ENCODE measurements at regions not wholly inside any gene's neighbourhood (a gene's known extent, or its start where the extent isn't known, plus 50 kb on each side); places are given as distances from the start of the nearest gene placed in this dataset.

DNA sequence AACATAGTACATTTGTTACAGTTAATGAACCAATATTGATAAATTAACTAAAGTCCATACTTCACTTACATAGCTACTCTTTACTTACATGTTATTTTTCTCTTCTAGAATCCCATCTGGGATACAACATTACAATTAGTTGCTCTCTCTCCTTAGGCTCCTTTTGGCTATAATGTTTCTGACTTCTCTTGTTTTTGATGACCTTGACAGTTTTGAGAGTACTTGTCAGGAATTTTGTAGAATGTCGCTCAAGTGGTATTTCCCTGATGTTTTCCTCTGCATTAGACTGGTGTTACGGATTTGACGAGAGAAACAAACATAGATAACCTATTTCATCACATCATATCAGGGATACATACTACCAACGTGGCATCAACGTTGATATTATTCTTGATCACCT lies 925.4 kb upstream of the TMPRSS15 start:
- TF ChIP-seq, protein P1, sequence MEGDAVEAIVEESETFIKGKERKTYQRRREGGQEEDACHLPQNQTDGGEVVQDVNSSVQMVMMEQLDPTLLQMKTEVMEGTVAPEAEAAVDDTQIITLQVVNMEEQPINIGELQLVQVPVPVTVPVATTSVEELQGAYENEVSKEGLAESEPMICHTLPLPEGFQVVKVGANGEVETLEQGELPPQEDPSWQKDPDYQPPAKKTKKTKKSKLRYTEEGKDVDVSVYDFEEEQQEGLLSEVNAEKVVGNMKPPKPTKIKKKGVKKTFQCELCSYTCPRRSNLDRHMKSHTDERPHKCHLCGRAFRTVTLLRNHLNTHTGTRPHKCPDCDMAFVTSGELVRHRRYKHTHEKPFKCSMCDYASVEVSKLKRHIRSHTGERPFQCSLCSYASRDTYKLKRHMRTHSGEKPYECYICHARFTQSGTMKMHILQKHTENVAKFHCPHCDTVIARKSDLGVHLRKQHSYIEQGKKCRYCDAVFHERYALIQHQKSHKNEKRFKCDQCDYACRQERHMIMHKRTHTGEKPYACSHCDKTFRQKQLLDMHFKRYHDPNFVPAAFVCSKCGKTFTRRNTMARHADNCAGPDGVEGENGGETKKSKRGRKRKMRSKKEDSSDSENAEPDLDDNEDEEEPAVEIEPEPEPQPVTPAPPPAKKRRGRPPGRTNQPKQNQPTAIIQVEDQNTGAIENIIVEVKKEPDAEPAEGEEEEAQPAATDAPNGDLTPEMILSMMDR (conservative IDR thresholded peaks at IDR 0.05 in 1 of 2, IDR thresholded peaks at IDR 0.05 in 1 of 2; ENCODE audit: extremely low read depth in 1 of 2, insufficient read depth in 1 of 2, low read depth in 1 of 2, low read length in 2 of 2) = no peak
- TF ChIP-seq EZH2 (IDR thresholded peaks at IDR 0.05; ENCODE audit: borderline replicate concordance, low read length) = no peak

Data from mammary epithelial cell (primary cell).